GM12878 (cell line): ENCODE measurements at regions not wholly inside any gene's neighbourhood (a gene's known extent, or its start where the extent isn't known, plus 50 kb on each side); places are given as distances from the start of the nearest gene placed in this dataset.

Experiments
- ATAC-seq: fragments of 200-7000 bp; cut with Tn5 transposase; 3 replicates; pipeline ENCODE4 v1.9.1; 2020; ENCODE audit warnings: mild to moderate bottlenecking, moderate library complexity
- BruUV-seq: library from RNA; stranded (reverse); fragments of 400-500 nt; replicated peaks from 2 replicates; lab custom pipeline; 2021; lab: Mats Ljungman, UMichigan
- CTCF ChIA-PET: fragments of 300-600 bp; sonication (Branson Sonifier 250); formaldehyde crosslinking; extraction: SDS; loops from one replicate; lab custom pipeline; 2021; ENCODE audit warnings: inconsistent platforms; lab: Yijun Ruan, JAX
- POLR2A ChIA-PET: fragments of 350-600 bp; formaldehyde crosslinking; extraction: SDS; loops from one replicate; lab custom pipeline; 2021; ENCODE audit warnings: inconsistent platforms; lab: Charles Lee
- RAD21 ChIA-PET: fragments of 300-600 bp; sonication (Branson Sonifier 250); formaldehyde crosslinking; loops from one replicate; lab custom pipeline; 2023; ENCODE audit warnings: antibody characterized with exemption; ENCODE audit not compliant: unreplicated experiment; lab: Charles Lee
- SMC1A ChIA-PET: fragments of 300-600 bp; sonication (Branson Sonifier 250); formaldehyde crosslinking; loops from one replicate; lab custom pipeline; 2023; ENCODE audit not compliant: unreplicated experiment, uncharacterized antibody; lab: Charles Lee
- DNase-seq: peaks from one replicate; pipeline ENCODE4 v3.0.0-alpha.2; 2011; ENCODE audit warnings: low read depth, low spot score
- FAIRE-seq: peaks from 3 replicates; lab custom pipeline; 2011; peaks lifted over from hg19 to GRCh38; lab: Jason Lieb, UNC
- H2AFZ ChIP-seq: 2 replicates; pipeline ENCODE4 v1.6.0; 2011; ENCODE audit warnings: low read depth, low read length, control low read depth; ENCODE audit not compliant: control insufficient read depth
- H3K27ac ChIP-seq: 2 replicates; pipeline ENCODE4 v1.5.1; 2011; ENCODE audit warnings: control low read depth; ENCODE audit not compliant: control insufficient read depth, insufficient read depth
- H3K27me3 ChIP-seq, 2 experiments: replicated peaks in 1 of 2; 2 replicates each; pipeline versions ENCODE4 v1.6.0 to v1.6.1; 2011; ENCODE audit warnings: low read length in 1 of 2; ENCODE audit not compliant: control insufficient read depth in 2 of 2, insufficient read depth in 2 of 2
- H3K36me3 ChIP-seq, 2 experiments: 2 replicates each; pipeline ENCODE4 v1.5.1; 2011; ENCODE audit warnings: low read length in 1 of 2; ENCODE audit not compliant: control insufficient read depth in 2 of 2, insufficient read depth in 2 of 2
- H3K4me1 ChIP-seq: 2 replicates; pipeline ENCODE4 v1.6.1; 2011; ENCODE audit warnings: mild to moderate bottlenecking, low read length, moderate library complexity, mixed read lengths; ENCODE audit not compliant: control insufficient read depth, insufficient read depth
- H3K4me2 ChIP-seq: 2 replicates; pipeline ENCODE4 v1.6.0; 2011; ENCODE audit warnings: control low read depth; ENCODE audit not compliant: control insufficient read depth, insufficient read depth
- H3K4me3 ChIP-seq: fragments of 200-600 bp; sonication (generic); 2 replicates; pipeline ENCODE4 v1.5.1; 2016
- H3K79me2 ChIP-seq: 2 replicates; pipeline ENCODE4 v1.6.0; 2011; ENCODE audit warnings: low read length; ENCODE audit not compliant: control insufficient read depth, insufficient read depth
- H3K9ac ChIP-seq: 2 replicates; pipeline ENCODE4 v1.8.0; 2011; ENCODE audit warnings: low read length, control low read depth, mixed read lengths; ENCODE audit not compliant: control insufficient read depth, insufficient read depth
- H3K9me3 ChIP-seq: replicated peaks from 3 replicates; pipeline ENCODE4 v1.5.1; 2011; ENCODE audit warnings: mild to moderate bottlenecking, low read length; ENCODE audit not compliant: control insufficient read depth, insufficient read depth
- H4K20me1 ChIP-seq: 2 replicates; pipeline ENCODE4 v1.6.0; 2011; ENCODE audit not compliant: control insufficient read depth, insufficient read depth
- BACH1 ChIP-seq: fragments of 450-650 bp; IDR thresholded peaks from 2 replicates; pipeline ENCODE4 v1.6.1; 2017; ENCODE audit warnings: mild to moderate bottlenecking, borderline replicate concordance
- CUX1 ChIP-seq: IDR thresholded peaks from 2 replicates; pipeline ENCODE4 v1.6.1; 2012; ENCODE audit warnings: improper control_type of control experiment, low read depth, low read length; ENCODE audit not compliant: insufficient replicate concordance
- HDAC2 ChIP-seq: fragments of 200-600 bp; sonication (generic); IDR thresholded peaks from 2 replicates; pipeline ENCODE4 v1.6.1; 2017
- NFYA ChIP-seq: IDR thresholded peaks from 2 replicates; pipeline ENCODE4 v1.6.1; 2011; ENCODE audit warnings: low read depth, mild to moderate bottlenecking, low read length, improper control_type of control experiment, borderline replicate concordance
- POLR2AphosphoS2 ChIP-seq: IDR thresholded peaks from 2 replicates; pipeline ENCODE4 v1.6.1; 2011; ENCODE audit warnings: low read depth, mild to moderate bottlenecking, low read length, improper control_type of control experiment, moderate library complexity
- RAD21 ChIP-seq: IDR thresholded peaks from 2 replicates; pipeline ENCODE4 v1.6.1; 2011; ENCODE audit warnings: mild to moderate bottlenecking, low read depth, low read length, moderate library complexity; ENCODE audit not compliant: insufficient read depth
- RCOR1 ChIP-seq: conservative IDR thresholded peaks from 2 replicates; pipeline ENCODE4 v1.6.1; 2012; ENCODE audit warnings: low read depth, low read length, improper control_type of control experiment
- ZNF592 ChIP-seq: fragments of 450-650 bp; IDR thresholded peaks from 2 replicates; pipeline ENCODE4 v1.6.1; 2017; ENCODE audit warnings: mild to moderate bottlenecking, moderate library complexity
- WGBS: methylation state at CpG from one replicate; pipeline ENCODE4 v1.1.6; 2016; ENCODE audit warnings: low lambda C conversion rate; ENCODE audit not compliant: insufficient replicate concordance, insufficient coverage; ENCODE audit errors: missing lambda C conversion rate; 5-methylcytosine and 5-hydroxymethylcytosine counted together
- in situ Hi-C: fragments of 300-500 bp; cut with MboI; formaldehyde crosslinking; loops from 9 replicates; pipeline ENCODE4 v1.14.3; 2018; ENCODE audit warnings: mixed read lengths
- intact Hi-C: fragments of 100-400 bp; cut with micrococcal nuclease; formaldehyde crosslinking; loops from one replicate; pipeline ENCODE4 v1.14.2; 2022; ENCODE audit not compliant: unreplicated experiment

GRCh38 chr2:16397681-16398475, 267.8 kb downstream of the CYRIA start:
- no TSS peak for BruUV-seq
- CTCF ChIA-PET = no interaction called here
- POLR2A ChIA-PET = no interaction called here

More at GRCh38 chr2:16397681-16398475, 267.8 kb downstream of the CYRIA start:
- Histone ChIP-seq H2AFZ (no peak overlapping the region), H3K79me2 (no peaks in the 10 kb centered on the region), H3K27me3 (no peaks in the 10 kb centered on the region), H4K20me1 (no peaks in the 10 kb centered on the region), H3K36me3 (no peaks in the 10 kb centered on the region), H3K4me3 (no peak overlapping the region), H3K4me1 (no peaks in the 10 kb centered on the region), H3K4me2 (no peak overlapping the region), H3K9me3 (no peaks in the 10 kb centered on the region), H3K27ac (no peak overlapping the region)
- in situ Hi-C loops = no loop called here
- DNase-seq (no peak), FAIRE-seq (no peak), ATAC-seq (no peak)
- intact Hi-C loops = no loop called here
- SMC1A ChIA-PET = interaction anchor here (1.5 kb wide), 1 partner anchor 8 kb away, joined by 4 read pairs; no protein-coding TSS in a partner anchor
- 19% methylated on average over 6 of the region's 6 CpGs for WGBS
- RAD21 ChIA-PET = no interaction called here
- TF ChIP-seq RCOR1 (no peak), CUX1 (no peak), HDAC2 (no peak), ZNF592 (no peak), POLR2AphosphoS2 (no peak), NFYA (no peak), BACH1 (no peak), RAD21 (no peak)
- TF ChIP-seq, all 136 proteins: peak for 0
- no peak overlapping the region for H3K9ac ChIP-seq
